Astrocyte of the spinal cord (primary cell): ENCODE measurements at regions not wholly inside any gene's neighbourhood (a gene's known extent, or its start where the extent isn't known, plus 50 kb on each side); places are given as distances from the start of the nearest gene placed in this dataset.

ENCODE experiments used
- DNase-seq: peaks from one replicate; pipeline ENCODE4 v3.0.0; 2011; ENCODE audit warnings: low read depth, low spot score
- H3K4me3 ChIP-seq: 2 replicates; pipeline ENCODE4 v1.5.1; 2011; ENCODE audit warnings: low read depth, mild to moderate bottlenecking, low read length, moderate library complexity
- in situ Hi-C: cut with HindIII; loops from 2 replicates; pipeline ENCODE4 v1.10.0; 2017; ENCODE audit warnings: low sequenced_read_pairs
- TF ChIP-seq, protein P1 (sequence below): IDR thresholded peaks from 2 replicates; pipeline ENCODE4 v1.5.1; 2012; ENCODE audit warnings: low read depth, mild to moderate bottlenecking, low read length, inconsistent platforms

DNA sequence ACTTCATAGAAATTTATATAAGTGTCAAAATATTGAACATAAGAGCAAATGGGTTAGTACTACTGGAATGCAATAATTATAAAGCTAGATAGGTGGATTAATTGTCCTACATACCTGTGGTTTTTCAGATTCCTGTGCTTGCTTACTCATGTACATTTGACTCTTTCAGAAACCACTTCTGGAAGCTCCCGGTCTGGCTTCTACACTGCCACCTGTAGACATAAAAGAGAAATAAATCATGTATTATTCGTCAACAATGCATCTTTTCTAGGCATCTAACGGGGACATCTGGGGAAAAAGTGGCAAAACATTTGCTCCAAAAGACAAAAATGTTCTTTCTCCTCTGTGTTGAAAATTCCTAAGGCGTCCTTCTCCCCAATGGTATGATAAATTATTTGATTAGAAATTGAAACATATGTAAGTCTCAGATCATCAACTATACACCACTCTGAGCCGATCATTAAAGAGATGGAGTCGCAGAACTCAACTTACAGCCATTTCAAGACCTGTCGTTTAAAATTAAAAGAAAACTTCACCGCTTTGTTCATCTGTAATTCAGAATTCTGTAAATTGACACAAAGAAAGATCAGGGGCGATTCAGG is 648.7 kb upstream of the DIPK2B start:
- peak overlapping the region; percentile 77 for H3K4me3 ChIP-seq
- DNase-seq: peak; percentile 86
- in situ Hi-C loops: no loop called here
- TF ChIP-seq, protein P1, sequence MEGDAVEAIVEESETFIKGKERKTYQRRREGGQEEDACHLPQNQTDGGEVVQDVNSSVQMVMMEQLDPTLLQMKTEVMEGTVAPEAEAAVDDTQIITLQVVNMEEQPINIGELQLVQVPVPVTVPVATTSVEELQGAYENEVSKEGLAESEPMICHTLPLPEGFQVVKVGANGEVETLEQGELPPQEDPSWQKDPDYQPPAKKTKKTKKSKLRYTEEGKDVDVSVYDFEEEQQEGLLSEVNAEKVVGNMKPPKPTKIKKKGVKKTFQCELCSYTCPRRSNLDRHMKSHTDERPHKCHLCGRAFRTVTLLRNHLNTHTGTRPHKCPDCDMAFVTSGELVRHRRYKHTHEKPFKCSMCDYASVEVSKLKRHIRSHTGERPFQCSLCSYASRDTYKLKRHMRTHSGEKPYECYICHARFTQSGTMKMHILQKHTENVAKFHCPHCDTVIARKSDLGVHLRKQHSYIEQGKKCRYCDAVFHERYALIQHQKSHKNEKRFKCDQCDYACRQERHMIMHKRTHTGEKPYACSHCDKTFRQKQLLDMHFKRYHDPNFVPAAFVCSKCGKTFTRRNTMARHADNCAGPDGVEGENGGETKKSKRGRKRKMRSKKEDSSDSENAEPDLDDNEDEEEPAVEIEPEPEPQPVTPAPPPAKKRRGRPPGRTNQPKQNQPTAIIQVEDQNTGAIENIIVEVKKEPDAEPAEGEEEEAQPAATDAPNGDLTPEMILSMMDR: peak; percentile 30

DNA sequence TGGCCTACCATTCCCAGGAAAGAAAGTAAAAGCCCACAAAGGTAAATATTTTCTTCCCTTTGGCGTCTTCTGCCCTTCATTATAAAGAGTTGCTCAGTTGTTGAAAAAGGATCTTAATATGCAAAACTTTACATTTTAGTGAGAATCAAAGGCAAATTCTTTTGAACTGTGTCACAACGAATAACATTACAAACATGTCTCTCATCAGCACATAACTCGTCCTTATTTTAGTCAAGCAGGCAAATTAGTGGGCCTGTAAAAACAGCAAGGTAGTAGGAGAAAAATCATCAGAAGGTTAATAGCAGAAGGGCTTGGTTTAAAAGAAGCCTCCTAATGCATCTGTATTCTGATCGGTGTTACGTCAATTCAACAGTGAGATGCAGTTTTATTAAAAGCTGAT is 647.3 kb upstream of the DIPK2B start:
- DNase-seq: no peak
- TF ChIP-seq, protein P1: no peak
- in situ Hi-C loops: no loop called here
- no peak overlapping the region for H3K4me3 ChIP-seq

DNA sequence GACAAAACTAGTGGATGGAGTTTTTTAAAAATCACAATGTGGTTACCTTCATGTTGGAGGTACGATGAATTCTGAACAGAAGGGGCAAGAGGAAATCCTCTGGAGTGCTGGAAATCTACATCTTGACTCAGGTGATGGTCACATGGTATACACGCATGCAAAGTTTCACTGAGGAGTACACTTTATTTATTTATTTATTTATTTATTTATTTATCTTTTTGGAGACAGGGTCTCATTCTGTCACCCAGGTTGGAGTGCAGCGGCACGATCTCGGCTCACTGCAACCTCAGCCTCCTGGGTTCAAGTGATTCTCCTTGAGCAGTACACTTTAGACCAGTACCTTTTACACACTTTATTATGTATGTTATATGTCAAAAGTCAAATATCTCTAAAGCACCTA is 645.7 kb upstream of the DIPK2B start:
- H3K4me3 ChIP-seq: no peak overlapping the region
- in situ Hi-C loops: no loop called here
- TF ChIP-seq, protein P1: no peak
- no peak for DNase-seq

GRCh38 chrX:45845142-45845541 is 644.5 kb upstream of the DIPK2B start:
- H3K4me3 ChIP-seq: no peak overlapping the region
- no peak for DNase-seq
- TF ChIP-seq, protein P1: no peak
- in situ Hi-C loops: no loop called here

DNA sequence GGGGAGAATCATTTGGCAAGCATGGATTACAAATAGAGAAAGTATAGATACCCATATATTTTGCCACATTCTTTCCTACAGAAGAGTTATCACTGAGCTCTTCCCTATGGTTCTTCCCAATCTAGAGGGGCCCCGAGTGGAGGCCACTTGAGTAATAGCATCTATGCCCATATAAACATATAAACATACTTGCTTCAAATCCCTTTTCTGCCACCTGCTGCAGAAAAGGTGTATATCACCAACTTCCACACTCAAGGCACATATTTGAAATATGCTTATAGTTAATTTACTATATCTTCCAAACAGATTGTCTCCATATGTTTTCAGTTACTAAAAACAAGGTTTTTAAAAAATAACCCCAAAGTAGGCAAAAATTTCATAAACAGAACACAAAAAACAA is 642.8 kb upstream of the DIPK2B start:
- in situ Hi-C loops: no loop called here
- no peak for DNase-seq
- no peak overlapping the region for H3K4me3 ChIP-seq
- TF ChIP-seq, protein P1: no peak

GRCh38 chrX:45842926-45843315 is 642.2 kb upstream of the DIPK2B start:
- H3K4me3 ChIP-seq: no peak overlapping the region
- DNase-seq: no peak
- TF ChIP-seq, protein P1: no peak
- in situ Hi-C loops: no loop called here
